Lung (tissue), 11 donors: ENCODE measurements at regions not wholly inside any gene's neighbourhood (a gene's known extent, or its start where the extent isn't known, plus 50 kb on each side); places are given as distances from the start of the nearest gene placed in this dataset.

Experiments
- ATAC-seq: fragments of 200-7000 bp; cut with Tn5 transposase; one replicate; pipeline ENCODE4 v1.9.1; 2020; ENCODE audit warnings: moderate number of reproducible peaks; ENCODE audit not compliant: insufficient read depth, low FRiP score
- DNase-seq, 3 donors: peaks; one replicate each; pipeline ENCODE4 v3.0.0-alpha.2; 2013 to 2017
- H3K27ac ChIP-seq, 2 donors: one replicate each; pipeline ENCODE4 v1.5.1; 2013; ENCODE audit warnings: mild to moderate bottlenecking in 2 of 2, moderate library complexity in 2 of 2, control low read depth in 1 of 2, inconsistent platforms in 1 of 2, low read depth in 1 of 2, low read length in 1 of 2
- H3K27me3 ChIP-seq, 3 donors: one replicate each; pipeline ENCODE4 v1.5.1; 2013; ENCODE audit warnings: low read length in 2 of 3; ENCODE audit not compliant: control insufficient read depth in 3 of 3, insufficient read depth in 3 of 3
- H3K36me3 ChIP-seq, 4 donors: one replicate each; pipeline ENCODE4 v1.5.1; 2013; ENCODE audit warnings: low read length in 4 of 4, mild to moderate bottlenecking in 1 of 4, moderate library complexity in 1 of 4; ENCODE audit not compliant: control insufficient read depth in 4 of 4, insufficient read depth in 4 of 4
- H3K4me1 ChIP-seq, 5 donors: one replicate each; pipeline ENCODE4 v1.5.1; 2013; ENCODE audit warnings: low read length in 5 of 5, mild to moderate bottlenecking in 2 of 5, moderate library complexity in 1 of 5; ENCODE audit not compliant: control insufficient read depth in 5 of 5, insufficient read depth in 5 of 5
- H3K4me3 ChIP-seq: one replicate; pipeline ENCODE4 v1.5.1; 2013; ENCODE audit warnings: mild to moderate bottlenecking, control low read depth, moderate library complexity
- H3K9ac ChIP-seq, 2 donors: one replicate each; pipeline ENCODE4 v1.5.1; 2013; ENCODE audit warnings: low read length in 2 of 2, control low read depth in 1 of 2; ENCODE audit not compliant: insufficient read depth in 1 of 2
- H3K9me3 ChIP-seq, 4 donors: one replicate each; pipeline ENCODE4 v1.5.1; 2013; ENCODE audit warnings: low read length in 3 of 4, mild to moderate bottlenecking in 1 of 4, moderate library complexity in 1 of 4; ENCODE audit not compliant: control insufficient read depth in 4 of 4, insufficient read depth in 3 of 4
- WGBS, 2 donors: extraction: QIAGEN DNeasy Blood & Tissue Kit; methylation state at CpG; one replicate each; pipeline ENCODE4 v1.1.7; 2013; 5-methylcytosine and 5-hydroxymethylcytosine counted together
- TF ChIP-seq, protein P1 (sequence below): IDR thresholded peaks from 2 replicates; pipeline ENCODE4 v1.5.1; 2012; ENCODE audit warnings: mild to moderate bottlenecking; ENCODE audit errors: control extremely low read depth, extremely low read depth
- donor health status: control.
- donor health status: control.
- donor health status: Bipolar disorder and iron deficiency.
- donor health status: healthy.
- donor health status: DM: yes; HTN: yes; CAD: no.

DNA sequence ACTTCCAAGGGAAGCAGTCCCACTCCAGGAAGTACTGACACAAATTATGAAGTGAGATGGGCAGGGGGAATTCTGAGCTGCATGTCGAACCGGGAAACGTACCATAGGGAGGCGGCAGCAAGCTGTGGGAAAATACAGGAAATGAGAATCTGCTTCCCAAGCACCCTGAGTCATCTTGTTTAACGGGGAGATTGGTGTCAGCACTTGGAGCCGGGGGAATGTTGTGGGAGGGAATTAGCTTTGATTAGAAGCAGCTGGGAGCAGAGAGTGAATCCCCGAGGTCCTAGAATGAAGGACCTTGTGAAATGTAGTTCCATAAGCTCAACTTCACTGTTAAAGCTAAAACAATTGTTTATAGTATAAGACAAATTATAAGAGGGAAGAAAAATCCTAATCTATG, 141.4 kb upstream of the PRKCQ start:
- WGBS, 2 donors = 39 to 63% methylated on average over 7 of the region's 7 CpGs
- H3K9me3 ChIP-seq = peaks cover 0 to 1% (median 0%) of the 10 kb centered on the region in 4 donors
- peaks cover 0 to 9% (median 0%) of the 10 kb centered on the region in 5 donors for H3K4me1 ChIP-seq
- no peak overlapping the region for H3K4me3 ChIP-seq
- H3K9ac ChIP-seq = no peak overlapping the region
- ATAC-seq (peak; percentile 45), DNase-seq (peak; percentile 71 to 86 (median 83))
- no peaks in the 10 kb centered on the region for H3K36me3 ChIP-seq
- H3K27me3 ChIP-seq = no peaks in the 10 kb centered on the region
- TF ChIP-seq, protein P1, sequence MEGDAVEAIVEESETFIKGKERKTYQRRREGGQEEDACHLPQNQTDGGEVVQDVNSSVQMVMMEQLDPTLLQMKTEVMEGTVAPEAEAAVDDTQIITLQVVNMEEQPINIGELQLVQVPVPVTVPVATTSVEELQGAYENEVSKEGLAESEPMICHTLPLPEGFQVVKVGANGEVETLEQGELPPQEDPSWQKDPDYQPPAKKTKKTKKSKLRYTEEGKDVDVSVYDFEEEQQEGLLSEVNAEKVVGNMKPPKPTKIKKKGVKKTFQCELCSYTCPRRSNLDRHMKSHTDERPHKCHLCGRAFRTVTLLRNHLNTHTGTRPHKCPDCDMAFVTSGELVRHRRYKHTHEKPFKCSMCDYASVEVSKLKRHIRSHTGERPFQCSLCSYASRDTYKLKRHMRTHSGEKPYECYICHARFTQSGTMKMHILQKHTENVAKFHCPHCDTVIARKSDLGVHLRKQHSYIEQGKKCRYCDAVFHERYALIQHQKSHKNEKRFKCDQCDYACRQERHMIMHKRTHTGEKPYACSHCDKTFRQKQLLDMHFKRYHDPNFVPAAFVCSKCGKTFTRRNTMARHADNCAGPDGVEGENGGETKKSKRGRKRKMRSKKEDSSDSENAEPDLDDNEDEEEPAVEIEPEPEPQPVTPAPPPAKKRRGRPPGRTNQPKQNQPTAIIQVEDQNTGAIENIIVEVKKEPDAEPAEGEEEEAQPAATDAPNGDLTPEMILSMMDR = no peak
- peak overlapping the region in 1 of 2 donors; percentile 35 for H3K27ac ChIP-seq

DNA sequence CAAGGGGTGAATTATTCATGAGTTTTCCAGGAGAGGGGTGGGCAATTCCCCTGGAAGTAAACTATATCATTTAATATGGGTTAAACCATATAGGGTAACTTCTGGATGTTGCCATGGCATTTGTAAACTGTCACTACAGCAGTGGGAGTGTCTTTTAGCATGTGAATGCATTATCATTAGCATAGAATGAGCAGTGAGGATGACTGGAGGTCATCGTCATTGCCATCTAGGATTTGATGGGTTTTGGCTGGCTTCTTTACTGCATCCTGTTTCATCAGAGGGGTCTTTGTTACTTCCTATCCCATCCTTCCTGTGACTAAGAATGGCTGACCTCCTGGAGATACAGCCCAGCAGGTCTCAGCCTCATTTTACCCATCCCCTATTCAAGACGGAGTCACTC, 139.5 kb upstream of the PRKCQ start:
- ATAC-seq (no peak), DNase-seq (no peak)
- 80 to 81% methylated on average over 2 of the region's 2 CpGs for WGBS, 2 donors
- H3K4me1 ChIP-seq = peaks cover 0 to 9% (median 0%) of the 10 kb centered on the region in 5 donors
- no peak overlapping the region for H3K27ac ChIP-seq
- peaks cover 0 to 3% (median 0%) of the 10 kb centered on the region in 3 donors for H3K27me3 ChIP-seq
- no peaks in the 10 kb centered on the region for H3K36me3 ChIP-seq
- H3K9ac ChIP-seq = no peak overlapping the region
- H3K4me3 ChIP-seq = no peak overlapping the region
- TF ChIP-seq, protein P1 = no peak
- no peaks in the 10 kb centered on the region for H3K9me3 ChIP-seq

DNA sequence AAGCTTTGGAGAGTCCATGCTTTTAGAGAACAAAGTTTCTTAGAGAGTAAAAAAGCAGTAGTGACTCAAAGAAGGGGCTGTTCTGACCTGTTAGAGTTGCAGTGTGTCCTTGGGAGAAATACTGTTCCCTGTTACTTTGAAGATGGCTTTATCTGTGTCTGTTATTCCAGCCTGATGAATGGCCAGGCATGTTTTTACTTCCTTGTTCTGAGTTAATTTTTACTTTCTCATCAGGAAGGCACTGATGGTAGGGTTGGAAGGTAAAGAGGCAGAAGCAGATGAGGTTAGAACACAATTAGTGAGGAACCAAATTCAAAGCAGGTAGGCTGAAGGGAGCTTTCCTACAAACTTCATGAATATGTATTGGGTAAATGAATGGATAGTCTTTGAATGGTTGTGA, 138.5 kb upstream of the PRKCQ start:
- Histone ChIP-seq H3K36me3 (no peaks in the 10 kb centered on the region), H3K4me3 (no peak overlapping the region), H3K9ac (no peak overlapping the region), H3K4me1 (peaks cover 0 to 9% (median 0%) of the 10 kb centered on the region in 5 donors), H3K9me3 (no peaks in the 10 kb centered on the region), H3K27me3 (peaks cover 0 to 3% (median 0%) of the 10 kb centered on the region in 3 donors), H3K27ac (no peak overlapping the region)
- DNase-seq (no peak), ATAC-seq (no peak)
- TF ChIP-seq, protein P1 = no peak

DNA sequence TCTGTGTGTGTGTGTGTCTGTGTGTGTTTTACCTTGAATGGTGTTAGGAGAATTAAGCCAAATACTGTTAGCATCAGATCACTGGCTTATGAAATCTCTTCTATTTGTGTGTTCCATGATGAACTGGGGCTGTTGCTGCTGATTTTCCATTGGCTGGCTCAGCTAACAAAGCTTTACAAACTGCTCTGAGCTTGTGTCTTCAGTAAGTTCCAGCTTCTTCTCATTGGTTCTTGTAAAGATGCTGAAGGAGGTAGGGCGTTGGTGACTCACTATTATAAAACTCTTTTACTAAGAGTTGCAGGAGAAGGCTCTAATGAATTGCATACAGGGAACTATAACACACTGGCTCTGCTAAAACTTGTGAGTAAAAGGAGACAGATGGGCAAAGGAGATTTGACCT, 136.4 kb upstream of the PRKCQ start:
- DNase-seq (peak in 1 of 3 donors; percentile 53), ATAC-seq (no peak)
- Histone ChIP-seq H3K4me1 (no peaks in the 10 kb centered on the region), H3K27ac (no peak overlapping the region), H3K27me3 (peaks cover 0 to 8% (median 4%) of the 10 kb centered on the region in 3 donors), H3K4me3 (no peak overlapping the region), H3K36me3 (no peaks in the 10 kb centered on the region), H3K9ac (no peak overlapping the region), H3K9me3 (no peaks in the 10 kb centered on the region)
- 68 to 85% methylated on average over 1 of the region's 1 CpG for WGBS, 2 donors
- TF ChIP-seq, protein P1 = no peak
